ENCODE measurements at regions not wholly inside any gene's neighbourhood (a gene's known extent, or its start where the extent isn't known, plus 50 kb on each side); places are given as distances from the start of the nearest gene placed in this dataset.

DNA sequence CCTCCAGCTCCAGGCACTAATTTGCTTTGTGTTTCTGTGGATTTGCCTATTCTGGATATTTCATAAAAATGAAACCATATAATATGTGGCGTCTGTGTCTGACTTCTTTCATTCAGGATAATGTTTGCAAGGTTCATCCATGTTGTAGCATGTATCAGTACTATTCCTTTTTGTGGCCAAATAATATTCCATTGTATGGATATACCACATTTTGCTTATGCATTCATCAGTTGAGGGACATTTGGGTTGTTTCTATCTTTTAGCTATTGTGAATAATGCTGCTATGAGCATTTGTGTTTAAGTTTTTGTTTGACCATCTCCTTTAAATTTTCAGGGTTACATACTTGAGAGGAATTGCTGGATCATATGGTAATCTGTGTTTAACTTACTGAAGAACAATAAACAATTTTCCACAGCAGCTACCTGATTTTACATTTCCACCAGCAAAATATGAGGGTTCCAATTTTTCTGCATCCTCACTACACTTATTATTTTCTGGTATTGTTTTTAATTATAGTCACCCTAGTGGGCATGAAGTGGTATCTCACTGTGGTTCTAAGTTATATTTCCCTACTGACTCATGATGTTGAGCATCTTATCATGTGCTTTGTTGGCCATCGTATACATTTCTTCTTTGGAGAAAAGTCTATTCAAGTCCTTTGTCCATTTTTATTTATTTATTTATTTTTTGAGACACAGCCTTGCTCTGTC lies 63.9 kb downstream of the GCNT4 start:
- no peak for TF ChIP-seq ELF4 (IDR thresholded peaks at IDR 0.05)
- no peak for TF ChIP-seq HDGF (IDR thresholded peaks at IDR 0.05; ENCODE audit: borderline replicate concordance)
- TF ChIP-seq BHLHE40 (IDR thresholded peaks at IDR 0.05; ENCODE audit: borderline replicate concordance): no peak
- TF ChIP-seq PKNOX1 (IDR thresholded peaks at IDR 0.05): no peak
- no peak for TF ChIP-seq SUZ12 (IDR thresholded peaks at IDR 0.05)
- TF ChIP-seq NFRKB (IDR thresholded peaks at IDR 0.05): no peak
- TF ChIP-seq FOXM1 (IDR thresholded peaks at IDR 0.05; ENCODE audit: borderline replicate concordance): no peak
- TF ChIP-seq SP1 (IDR thresholded peaks at IDR 0.05): no peak
